Activated T-cell treated with anti-CD3 and anti-CD28 coated beads, Interleukin-2, amount 50 U/mL, for 48 hours (primary cell): ENCODE measurements at regions not wholly inside any gene's neighbourhood (a gene's known extent, or its start where the extent isn't known, plus 50 kb on each side); places are given as distances from the start of the nearest gene placed in this dataset.
"Not testable (repeated sequence)": the region's sequence is repeated elsewhere in the genome, so short reads cannot be mapped to it uniquely, and the experiment has no call there.

Experiments
- DNase-seq, 2 experiments: peaks; one replicate each; pipeline ENCODE4 v3.0.0-alpha.2; 2020

- DNase-seq, result no peak
Observed at GRCh38 chr5:4022056-4022670, 426.5 kb downstream of the IRX1 start.

DNA sequence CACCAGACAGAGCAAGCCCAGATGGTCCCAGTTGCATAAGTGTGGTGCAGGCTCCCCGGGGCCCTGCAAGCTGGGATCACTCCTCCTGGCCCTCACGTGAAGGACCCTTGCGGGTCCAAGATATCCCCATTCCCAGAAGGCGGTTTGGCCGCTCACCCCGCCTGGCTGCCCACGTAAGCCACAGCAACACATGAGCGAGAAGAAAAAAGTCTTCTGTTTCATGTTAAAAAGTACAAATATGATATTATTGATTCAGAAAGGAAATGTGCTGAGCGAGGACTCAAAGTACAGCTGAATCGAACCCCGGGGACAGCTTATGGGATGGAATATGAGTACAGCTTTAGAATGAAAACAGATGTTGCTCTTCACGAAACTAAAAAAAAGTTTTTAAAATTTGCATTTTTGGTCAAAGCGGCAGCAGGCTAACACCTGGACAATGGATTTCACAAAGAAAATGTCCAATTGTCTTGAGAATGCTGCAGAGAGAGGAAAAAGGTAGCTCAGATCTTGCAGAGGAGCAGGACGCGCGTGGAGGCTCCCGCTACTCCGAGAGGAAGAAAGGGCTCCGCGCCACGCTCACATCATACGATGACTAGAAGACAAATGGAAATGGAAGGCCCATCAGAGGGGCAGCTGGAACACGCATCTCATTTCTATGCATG is 427.6 kb downstream of the IRX1 start:
- DNase-seq, result no peak

GRCh38 chr5:4023753-4024335 is 428.2 kb downstream of the IRX1 start:
- no peak for DNase-seq

DNA sequence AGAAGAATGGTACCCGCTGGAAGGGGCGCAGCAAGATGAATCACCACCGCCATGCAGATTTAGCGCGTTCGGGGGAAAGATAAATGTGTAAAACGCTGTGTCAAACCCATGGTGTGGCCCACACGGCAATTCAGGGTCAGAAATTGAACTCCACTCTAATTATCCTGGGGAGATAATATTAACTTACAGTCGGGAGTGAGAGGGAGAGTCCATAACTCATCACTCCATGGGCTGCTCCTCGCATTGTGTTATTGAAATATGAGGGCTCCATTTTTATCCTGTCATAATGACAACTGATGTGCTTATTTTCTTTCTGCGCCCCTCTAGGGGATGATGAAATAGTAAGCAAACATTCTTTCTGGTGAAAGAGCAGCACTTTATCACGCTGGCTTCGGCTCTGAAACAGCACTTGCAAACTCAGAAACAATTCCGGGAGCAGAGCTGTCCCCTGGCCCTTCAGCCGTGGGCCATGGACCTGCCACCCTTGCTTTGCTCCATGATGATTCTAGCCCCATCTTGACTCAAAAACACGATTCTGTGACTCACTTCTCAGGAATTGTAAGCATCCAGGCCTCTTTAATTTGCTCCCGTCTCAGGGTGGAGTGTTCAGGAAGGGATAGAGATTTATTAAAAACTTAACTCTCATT is 431.6 kb downstream of the IRX1 start:
- DNase-seq, result no peak

DNA sequence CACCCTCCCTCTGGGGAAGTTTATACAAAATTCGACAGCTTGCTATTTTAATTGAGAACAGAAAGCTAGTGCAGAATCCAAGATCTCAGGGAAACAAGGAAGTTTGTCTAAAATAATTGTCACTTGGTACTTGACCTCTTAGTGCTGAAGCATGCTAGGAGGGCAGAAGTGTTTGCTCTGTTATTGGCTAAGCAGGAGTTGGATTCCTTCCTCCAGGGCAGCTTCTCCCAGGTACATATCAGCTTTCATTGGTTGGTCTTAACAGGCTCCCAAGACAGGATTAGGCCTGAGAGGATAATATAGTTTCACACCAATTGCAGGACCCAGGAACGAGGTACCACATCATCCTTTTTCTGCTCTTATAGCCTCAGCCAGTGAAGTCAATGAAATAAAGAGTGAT is 432.8 kb downstream of the IRX1 start:
- no peak for DNase-seq

- DNase-seq, result not testable (repeated sequence)
Observed at GRCh38 chr5:4033546-4033945, 437.9 kb downstream of the IRX1 start.

GRCh38 chr5:4036861-4037260 is 441.2 kb downstream of the IRX1 start:
- DNase-seq, result no peak

- no peak for DNase-seq
Observed at GRCh38 chr5:4038994-4039393, 443.4 kb downstream of the IRX1 start.

DNA sequence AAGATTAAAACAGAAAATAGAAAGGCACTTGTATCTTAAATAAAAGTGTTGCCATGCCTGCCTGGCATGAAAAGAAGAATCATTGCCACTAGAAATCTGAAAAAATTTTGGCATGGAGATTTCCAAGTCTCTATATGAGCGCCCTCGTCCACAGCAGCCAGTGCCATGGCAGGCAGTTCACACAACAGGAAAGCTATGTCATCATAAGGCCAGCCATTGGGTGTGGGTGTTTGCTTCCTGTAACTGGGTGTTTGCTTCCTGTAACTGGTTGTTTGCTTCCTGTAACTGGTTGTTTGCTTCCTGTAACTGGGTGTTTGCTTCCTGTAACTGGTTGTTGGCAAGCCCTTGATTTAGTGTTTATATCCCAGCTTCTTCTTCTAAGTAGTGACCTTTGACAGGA is 446.7 kb downstream of the IRX1 start:
- DNase-seq, result no peak

DNA sequence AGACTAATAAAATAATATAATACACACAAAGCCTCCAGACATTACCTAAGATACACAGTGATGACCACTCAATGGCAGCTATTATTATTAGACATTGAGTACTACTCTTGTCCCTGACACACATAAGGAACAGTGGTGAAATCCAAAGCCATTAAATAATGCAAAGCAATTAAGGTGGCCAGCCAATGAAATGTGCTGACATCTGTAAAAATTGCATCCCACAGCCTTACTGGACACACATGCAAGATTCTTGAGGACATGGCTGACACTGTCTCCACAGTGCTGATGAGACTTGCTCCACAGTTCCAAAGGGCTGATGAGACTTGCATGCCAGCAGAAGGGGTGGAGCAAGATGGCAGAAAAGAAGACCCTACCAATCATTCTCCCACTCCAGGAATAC is 447.5 kb downstream of the IRX1 start:
- DNase-seq, result no peak

GRCh38 chr5:4044881-4045280 is 449.2 kb downstream of the IRX1 start:
- no peak for DNase-seq

GRCh38 chr5:4048398-4048797 is 452.8 kb downstream of the IRX1 start:
- DNase-seq, result no peak

GRCh38 chr5:4050203-4050602 is 454.6 kb downstream of the IRX1 start:
- no peak for DNase-seq

DNA sequence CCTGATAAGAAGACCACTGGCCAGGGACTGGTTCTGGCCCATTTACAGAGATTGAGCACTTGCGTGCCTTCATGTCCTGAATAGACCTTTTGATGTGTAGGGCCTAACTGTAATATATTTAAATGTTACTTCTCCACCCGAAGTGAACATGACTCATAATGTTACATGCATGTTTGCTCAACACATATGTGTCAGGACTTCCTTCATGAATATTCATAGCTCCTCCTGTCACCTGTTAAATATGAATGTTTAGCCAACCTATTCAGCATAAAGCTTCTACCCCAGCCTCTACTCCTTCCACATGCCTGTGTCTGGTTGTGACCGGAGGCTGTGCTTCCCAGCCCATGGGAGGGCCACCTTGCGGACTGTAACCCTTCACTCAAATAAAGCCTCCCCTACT is 457.5 kb downstream of the IRX1 start:
- no peak for DNase-seq

DNA sequence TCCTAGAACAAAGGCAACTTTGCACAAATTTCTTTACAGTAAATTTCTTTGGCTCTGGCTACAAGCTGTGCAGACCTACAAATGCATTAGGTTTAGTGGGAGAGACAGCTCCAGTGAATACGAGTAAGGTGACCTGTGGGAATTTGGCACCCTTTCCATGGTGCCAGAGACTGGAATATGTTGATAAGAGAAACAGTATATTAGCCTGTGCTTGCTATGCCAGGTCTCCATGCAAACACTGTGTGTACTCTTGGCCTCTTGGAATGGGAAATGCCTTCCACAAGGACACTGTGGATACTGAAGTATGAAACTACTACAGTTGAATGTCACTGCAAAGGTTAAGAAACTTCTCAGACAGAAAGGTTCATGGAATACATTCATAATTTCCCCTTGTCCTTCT is 458.5 kb downstream of the IRX1 start:
- DNase-seq, result no peak

DNA sequence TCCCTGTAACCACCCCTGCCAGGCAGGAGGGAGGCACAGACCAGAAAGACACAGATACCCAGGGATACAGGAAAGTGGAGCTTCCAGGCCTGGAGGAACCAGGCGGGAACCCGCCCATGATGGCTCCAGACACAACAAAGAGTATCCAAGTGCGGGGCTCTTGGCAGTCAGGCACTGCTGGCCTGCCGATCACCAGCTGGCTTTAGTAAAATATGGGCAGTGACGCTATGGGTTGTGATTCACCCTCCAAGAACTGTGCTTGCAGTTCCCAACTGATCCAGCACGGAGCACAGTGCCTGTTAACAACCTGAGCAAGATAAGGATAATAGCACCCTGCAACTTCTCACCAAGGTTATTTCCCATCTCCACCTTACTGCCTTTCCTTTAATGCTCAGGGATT is 463.3 kb downstream of the IRX1 start:
- DNase-seq, result no peak

GRCh38 chr5:4065472-4066320 is 470.1 kb downstream of the IRX1 start:
- no peak for DNase-seq

- DNase-seq, result no peak
Observed at GRCh38 chr5:4068171-4068570, 472.5 kb downstream of the IRX1 start.

DNA sequence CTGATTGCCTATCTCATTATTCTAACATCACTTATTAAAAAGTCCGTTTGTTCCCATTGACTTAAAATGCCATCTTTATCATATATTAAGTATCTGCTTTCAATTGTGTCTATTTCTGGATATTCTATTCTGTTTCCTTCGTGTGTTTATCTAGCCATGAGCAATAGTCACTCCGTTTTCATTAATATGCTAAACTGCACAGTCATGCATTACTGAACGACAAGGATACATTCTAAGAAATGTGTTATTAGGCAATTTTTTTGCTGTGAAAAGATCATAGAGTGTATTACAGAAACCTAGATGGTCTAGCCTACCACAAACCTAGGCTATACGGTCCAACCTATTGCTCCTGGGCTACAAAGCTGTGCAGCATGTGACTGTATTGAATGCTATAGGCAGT is 482.9 kb downstream of the IRX1 start:
- no peak for DNase-seq

GRCh38 chr5:4079831-4080230 is 484.2 kb downstream of the IRX1 start:
- no peak for DNase-seq

DNA sequence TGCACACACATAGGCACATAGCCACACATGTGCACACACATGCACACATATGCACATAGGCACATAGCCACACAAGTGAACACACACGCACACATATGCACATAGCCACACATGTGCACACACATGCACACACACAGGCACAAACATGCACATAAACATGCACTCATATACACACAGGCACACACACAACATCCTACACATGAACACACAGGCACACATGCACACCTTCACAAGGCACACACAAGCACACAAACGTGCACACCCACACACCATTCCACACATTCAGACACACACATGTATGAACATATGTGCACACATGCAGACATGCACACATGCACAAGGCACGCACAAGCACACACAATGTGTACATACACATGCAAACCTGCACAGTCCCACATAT is 484.7 kb downstream of the IRX1 start:
- no peak for DNase-seq

DNA sequence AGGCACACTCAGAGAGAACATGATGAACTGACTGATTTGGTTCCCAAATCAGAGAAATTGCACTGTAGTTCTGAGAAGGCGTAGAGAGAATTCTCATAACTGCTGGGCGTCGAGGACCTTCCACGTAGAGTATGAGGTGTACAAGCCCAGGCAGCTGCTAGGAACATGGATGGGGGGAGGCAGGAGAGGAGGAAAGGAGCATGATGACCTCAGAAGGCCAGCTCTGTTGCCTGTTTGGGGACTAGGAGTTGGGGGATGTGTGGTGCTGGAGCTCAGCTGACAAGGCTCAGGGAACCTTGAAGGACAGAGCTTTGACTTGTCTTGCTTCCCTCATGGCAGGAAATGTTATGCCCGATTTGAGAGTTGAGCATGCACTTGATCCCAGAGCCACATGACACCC is 485.4 kb downstream of the IRX1 start:
- DNase-seq, result no peak

DNA sequence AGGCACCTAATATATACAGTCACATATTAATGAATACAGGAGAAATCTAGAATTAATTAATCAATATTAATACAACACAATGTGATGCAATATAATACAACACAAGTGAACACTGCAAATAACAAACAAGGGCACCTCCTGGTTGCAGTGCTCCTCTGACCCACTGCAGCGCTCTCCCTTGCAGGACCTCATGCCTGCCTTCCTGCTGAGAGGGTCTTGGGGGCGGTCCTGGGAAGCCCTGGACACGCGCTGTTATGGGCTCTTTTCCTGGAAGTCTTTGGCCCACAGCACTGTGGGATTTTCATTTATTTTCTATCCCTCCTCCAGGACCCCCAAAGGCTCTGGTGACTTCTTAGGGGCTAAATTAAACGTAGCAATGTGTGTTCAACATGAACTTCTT is 485.8 kb downstream of the IRX1 start:
- no peak for DNase-seq
